CD14-positive monocyte (primary cell): ENCODE measurements at regions not wholly inside any gene's neighbourhood (a gene's known extent, or its start where the extent isn't known, plus 50 kb on each side); places are given as distances from the start of the nearest gene placed in this dataset.
"Not testable (repeated sequence)": the region's sequence is repeated elsewhere in the genome, so short reads cannot be mapped to it uniquely, and the experiment has no call there.

ENCODE experiments used
- DNase-seq, 3 donors: peaks; one replicate each; pipeline ENCODE4 v3.0.0-alpha.2; 2011 to 2022
- H2AFZ ChIP-seq: 2 replicates; pipeline ENCODE4 v1.6.0; 2012; ENCODE audit warnings: mild to moderate bottlenecking, low read depth, low read length, inconsistent platforms; ENCODE audit not compliant: insufficient read depth, poor library complexity, severe bottlenecking
- H3K27ac ChIP-seq, 2 donors: 1 replicate in 1 of 2; 2 replicates in 1 of 2; pipeline ENCODE4 v1.5.1; 2012 to 2013; ENCODE audit warnings: low read length in 2 of 2, control low read depth in 1 of 2, inconsistent platforms in 1 of 2, low read depth in 1 of 2, mild to moderate bottlenecking in 1 of 2
- H3K27me3 ChIP-seq, 2 donors: one replicate each; pipeline versions ENCODE4 v1.6.0 to v1.6.1; 2011 to 2013; ENCODE audit warnings: low read length in 2 of 2; ENCODE audit not compliant: control insufficient read depth in 2 of 2, insufficient read depth in 2 of 2
- H3K36me3 ChIP-seq, 2 donors: replicated peaks in 1 of 2; 1 replicate in 1 of 2; 2 replicates in 1 of 2; pipeline versions ENCODE4 v1.5.1 to v1.6.1; 2012 to 2013; ENCODE audit warnings: low read length in 2 of 2, control low read depth in 1 of 2, inconsistent platforms in 1 of 2, mild to moderate bottlenecking in 1 of 2; ENCODE audit not compliant: insufficient read depth in 2 of 2, control insufficient read depth in 1 of 2
- H3K4me1 ChIP-seq, 2 donors: 1 replicate in 1 of 2; 2 replicates in 1 of 2; pipeline versions ENCODE4 v1.5.1 to v1.6.1; 2012 to 2013; ENCODE audit warnings: low read length in 2 of 2, control low read depth in 1 of 2, inconsistent platforms in 1 of 2, mild to moderate bottlenecking in 1 of 2, moderate library complexity in 1 of 2; ENCODE audit not compliant: insufficient read depth in 2 of 2, control insufficient read depth in 1 of 2
- H3K4me2 ChIP-seq: replicated peaks from 2 replicates; pipeline ENCODE3; 2012; ENCODE audit warnings: low read length, moderate library complexity, mild to moderate bottlenecking; ENCODE audit not compliant: poor library complexity, severe bottlenecking; ENCODE audit errors: extremely low read depth
- H3K4me3 ChIP-seq, 3 experiments: fragments of 200-600 bp in 1 of 3; sonication (generic) in 1 of 3; replicated peaks in 1 of 3; 1 replicate in 2 of 3; 2 replicates in 1 of 3; pipeline ENCODE4 v1.5.1; 2011 to 2013; ENCODE audit warnings: low read length in 3 of 3, mild to moderate bottlenecking in 3 of 3, control low read depth in 2 of 3, low read depth in 2 of 3, inconsistent platforms in 1 of 3, moderate library complexity in 1 of 3
- H3K79me2 ChIP-seq: 2 replicates; pipeline ENCODE4 v1.6.0; 2012; ENCODE audit warnings: mild to moderate bottlenecking, control low read depth, inconsistent platforms, low read length, moderate library complexity; ENCODE audit not compliant: insufficient read depth
- H3K9ac ChIP-seq: 2 replicates; pipeline ENCODE4 v1.6.0; 2017; ENCODE audit warnings: low read length, mild to moderate bottlenecking; ENCODE audit not compliant: insufficient read depth, poor library complexity, severe bottlenecking
- H3K9me3 ChIP-seq, 2 donors: replicated peaks in 1 of 2; 1 replicate in 1 of 2; 2 replicates in 1 of 2; pipeline versions ENCODE4 v1.5.1 to v1.6.1; 2012 to 2013; ENCODE audit warnings: low read length in 2 of 2, control low read depth in 1 of 2; ENCODE audit not compliant: control insufficient read depth in 1 of 2, insufficient read depth in 1 of 2
- H4K20me1 ChIP-seq: 2 replicates; pipeline ENCODE4 v1.6.0; 2012; ENCODE audit warnings: mild to moderate bottlenecking, low read length, control low read depth, moderate library complexity; ENCODE audit not compliant: insufficient read depth
- H3K27ac Mint-ChIP-seq, 7 donors: one replicate each; pipeline ENCODE4 v1.8.0; 2020; ENCODE audit warnings: mild to moderate bottlenecking in 7 of 7, mixed read lengths in 7 of 7, moderate library complexity in 6 of 7, inconsistent platforms in 2 of 7
- H3K27me3 Mint-ChIP-seq, 3 donors: one replicate each; pipeline ENCODE4 v1.8.0; 2021 to 2022; ENCODE audit warnings: low read depth in 3 of 3, mild to moderate bottlenecking in 3 of 3, mixed read lengths in 3 of 3, moderate library complexity in 3 of 3, inconsistent platforms in 1 of 3
- H3K36me3 Mint-ChIP-seq, 2 donors: one replicate each; pipeline ENCODE4 v1.8.0; 2020; ENCODE audit warnings: mixed read lengths in 2 of 2, inconsistent platforms in 1 of 2, mild to moderate bottlenecking in 1 of 2
- H3K4me1 Mint-ChIP-seq: one replicate; pipeline ENCODE4 v1.8.0; 2020; ENCODE audit warnings: mild to moderate bottlenecking, mixed read lengths
- H3K4me3 Mint-ChIP-seq, 2 donors: one replicate each; pipeline ENCODE4 v1.8.0; 2020; ENCODE audit warnings: mild to moderate bottlenecking in 2 of 2, mixed read lengths in 2 of 2, moderate library complexity in 1 of 2
- H3K9me3 Mint-ChIP-seq, 7 donors: one replicate each; pipeline ENCODE4 v1.8.0; 2020 to 2022; ENCODE audit warnings: mixed read lengths in 7 of 7, mild to moderate bottlenecking in 6 of 7, moderate library complexity in 6 of 7, inconsistent platforms in 2 of 7
- CTCF ChIP-seq: fragments of 200-600 bp; IDR thresholded peaks from one replicate; pipeline ENCODE4 v1.8.0; 2022; ENCODE audit warnings: antibody characterized with exemption, mild to moderate bottlenecking
- WGBS: methylation state at CpG from one replicate; pipeline ENCODE4 v1.1.5; 2013; ENCODE audit warnings: missing lambda C conversion rate; ENCODE audit not compliant: insufficient coverage; 5-methylcytosine and 5-hydroxymethylcytosine counted together
- intact Hi-C, 2 donors: fragments of 100-400 bp; cut with micrococcal nuclease; formaldehyde crosslinking; loops; one replicate each; pipeline versions ENCODE4 v1.15.0 to v1.15.1; 2023

GRCh38 chr12:76292891-76293290 lies 55.3 kb downstream of the BBS10 start:
- intact Hi-C loops, H3K4me1 ChIP-seq, H3K9ac ChIP-seq, H3K4me3 Mint-ChIP-seq, DNase-seq, H3K36me3 ChIP-seq, H3K4me3 ChIP-seq, H3K9me3 ChIP-seq, H4K20me1 ChIP-seq, H2AFZ ChIP-seq, H3K36me3 Mint-ChIP-seq, H3K27me3 ChIP-seq, H3K27ac Mint-ChIP-seq, H3K4me2 ChIP-seq, H3K27ac ChIP-seq, H3K79me2 ChIP-seq, H3K27me3 Mint-ChIP-seq, H3K4me1 Mint-ChIP-seq: not testable (repeated sequence)
- peaks cover 0 to 18% (median 7%) of the 10 kb centered on the region in 7 donors for H3K9me3 Mint-ChIP-seq
- 84% methylated on average over 2 of the region's 5 CpGs for WGBS

GRCh38 chr12:76292305-76292704 lies 55.9 kb downstream of the BBS10 start:
- H3K4me1 ChIP-seq, H4K20me1 ChIP-seq, H3K27me3 ChIP-seq, H3K9ac ChIP-seq, H3K27me3 Mint-ChIP-seq, H3K9me3 ChIP-seq, H3K79me2 ChIP-seq, H3K4me3 ChIP-seq, H3K36me3 ChIP-seq, H2AFZ ChIP-seq, intact Hi-C loops, H3K4me3 Mint-ChIP-seq, H3K4me1 Mint-ChIP-seq, H3K27ac ChIP-seq, H3K36me3 Mint-ChIP-seq, DNase-seq, H3K4me2 ChIP-seq: not testable (repeated sequence)
- WGBS: 95% methylated on average over 8 of the region's 8 CpGs
- H3K9me3 Mint-ChIP-seq: peaks cover 0 to 18% (median 7%) of the 10 kb centered on the region in 7 donors
- H3K27ac Mint-ChIP-seq: peak overlapping the region in 1 of 7 donors; percentile 68

GRCh38 chr12:76290963-76291859 lies 57.0 kb downstream of the BBS10 start:
- H3K27me3 Mint-ChIP-seq: peaks cover 0 to 3% (median 0%) of the 10 kb centered on the region in 3 donors
- WGBS: 80% methylated on average over 2 of the region's 3 CpGs
- no peaks in the 10 kb centered on the region for H3K4me1 ChIP-seq

More at GRCh38 chr12:76290963-76291859, 57.0 kb downstream of the BBS10 start:
- Histone ChIP-seq H2AFZ (no peak overlapping the region), H3K27me3 (no peaks in the 10 kb centered on the region), H3K9me3 (no peaks in the 10 kb centered on the region), H4K20me1 (no peaks in the 10 kb centered on the region), H3K36me3 (no peaks in the 10 kb centered on the region), H3K9ac (no peak overlapping the region), H3K4me3 (no peak overlapping the region), H3K4me2 (no peak overlapping the region), H3K27ac (no peak overlapping the region), H3K79me2 (no peaks in the 10 kb centered on the region)
- H3K4me3 Mint-ChIP-seq: no peak overlapping the region
- no peaks in the 10 kb centered on the region for H3K36me3 Mint-ChIP-seq
- no peaks in the 10 kb centered on the region for H3K4me1 Mint-ChIP-seq
- H3K9me3 Mint-ChIP-seq: peaks cover 0 to 18% (median 7%) of the 10 kb centered on the region in 7 donors
- no peak for DNase-seq
- intact Hi-C loops: no loop called here
- TF ChIP-seq CTCF: no peak
- H3K27ac Mint-ChIP-seq: no peak overlapping the region
